CD4-positive, alpha-beta T cell treated with Interleukin-4 for 1 hour (primary cell): ENCODE measurements at regions not wholly inside any gene's neighbourhood (a gene's known extent, or its start where the extent isn't known, plus 50 kb on each side); places are given as distances from the start of the nearest gene placed in this dataset.
"Not testable (repeated sequence)": the region's sequence is repeated elsewhere in the genome, so short reads cannot be mapped to it uniquely, and the experiment has no call there.

Source experiments
- DNase-seq, 2 donors: peaks; one replicate each; pipeline ENCODE4 v3.0.0-alpha.2; 2020 to 2022

DNA sequence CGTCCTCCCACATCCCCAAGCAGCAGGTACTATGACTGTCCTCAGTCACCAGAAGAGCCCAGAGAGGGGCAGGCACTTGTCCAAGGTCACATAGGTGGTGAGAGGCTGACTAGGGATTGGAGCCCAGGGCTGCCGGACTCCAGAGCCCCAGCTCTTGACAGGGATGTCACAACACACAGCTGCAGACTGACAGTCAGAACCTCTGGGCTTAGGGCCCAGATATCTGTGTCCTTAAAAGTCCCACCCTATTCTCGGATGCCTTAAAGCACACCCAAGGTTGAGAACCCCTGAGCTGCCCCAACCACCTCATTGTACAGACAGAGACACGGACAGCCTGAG, 622.9 kb downstream of the MATN1 start:
- no peak for DNase-seq

DNA sequence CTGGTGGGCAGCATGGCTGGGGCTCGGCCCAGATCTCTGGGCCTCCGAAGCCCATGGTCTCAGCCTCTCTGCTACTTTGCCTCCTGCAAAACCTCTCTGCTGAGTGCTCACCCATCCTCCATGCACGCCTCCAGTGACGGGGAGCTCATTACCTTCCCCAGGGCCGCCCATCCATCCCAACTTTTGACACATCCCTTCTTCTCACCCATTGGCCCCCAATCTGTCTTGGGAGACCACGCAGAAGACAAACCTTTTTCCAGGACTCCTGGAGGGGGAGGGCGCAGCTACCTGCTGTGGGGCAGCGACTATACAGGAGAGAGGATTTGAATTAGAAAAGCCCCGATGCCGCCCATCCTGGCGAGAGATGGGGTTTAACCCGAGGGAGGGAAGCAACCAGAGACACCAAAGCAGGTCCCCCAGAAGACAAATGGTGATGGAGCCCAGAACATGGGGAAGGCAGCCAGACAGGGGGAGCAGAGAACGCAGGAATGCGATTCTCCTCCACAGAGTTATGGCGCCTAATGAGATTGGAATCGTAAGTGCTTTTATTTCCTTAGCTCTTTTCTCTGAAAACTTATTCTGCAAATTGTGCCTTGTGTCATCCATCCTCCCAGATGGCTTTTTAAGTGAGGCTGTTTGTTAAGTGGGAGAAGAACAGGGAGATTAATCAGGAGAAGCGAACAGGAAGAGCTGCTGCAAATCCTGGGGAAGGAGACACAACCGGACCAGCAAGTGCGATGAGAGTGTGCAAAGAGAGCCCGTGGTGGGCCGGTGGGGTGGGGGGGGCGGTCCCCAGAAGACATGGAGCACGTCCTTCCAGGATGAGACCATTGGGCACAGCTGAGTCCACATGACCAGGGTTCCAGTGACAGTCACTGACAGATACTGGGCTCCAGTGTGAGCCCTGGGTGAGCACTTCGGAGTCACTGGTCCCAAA, 623.5 kb downstream of the MATN1 start:
- no peak for DNase-seq

DNA sequence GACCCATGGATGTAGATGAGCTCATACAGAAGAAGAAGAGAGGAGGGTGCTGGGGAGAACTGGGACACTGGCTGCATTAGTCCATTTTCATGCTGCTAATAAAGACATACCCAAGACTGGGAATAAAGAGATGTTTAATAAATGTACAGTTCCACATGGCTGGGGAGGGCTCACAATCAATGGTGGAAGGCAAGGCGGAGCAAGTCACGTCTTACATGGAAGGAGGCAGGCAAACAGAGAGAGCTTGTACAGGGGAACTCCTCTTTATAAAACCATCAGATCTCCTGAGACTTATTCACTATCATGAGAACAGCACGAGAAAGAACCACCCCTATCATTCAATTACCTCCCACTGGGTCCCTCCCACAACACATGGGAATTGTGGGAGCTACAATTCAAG, 625.5 kb downstream of the MATN1 start:
- not testable (repeated sequence) for DNase-seq

DNA sequence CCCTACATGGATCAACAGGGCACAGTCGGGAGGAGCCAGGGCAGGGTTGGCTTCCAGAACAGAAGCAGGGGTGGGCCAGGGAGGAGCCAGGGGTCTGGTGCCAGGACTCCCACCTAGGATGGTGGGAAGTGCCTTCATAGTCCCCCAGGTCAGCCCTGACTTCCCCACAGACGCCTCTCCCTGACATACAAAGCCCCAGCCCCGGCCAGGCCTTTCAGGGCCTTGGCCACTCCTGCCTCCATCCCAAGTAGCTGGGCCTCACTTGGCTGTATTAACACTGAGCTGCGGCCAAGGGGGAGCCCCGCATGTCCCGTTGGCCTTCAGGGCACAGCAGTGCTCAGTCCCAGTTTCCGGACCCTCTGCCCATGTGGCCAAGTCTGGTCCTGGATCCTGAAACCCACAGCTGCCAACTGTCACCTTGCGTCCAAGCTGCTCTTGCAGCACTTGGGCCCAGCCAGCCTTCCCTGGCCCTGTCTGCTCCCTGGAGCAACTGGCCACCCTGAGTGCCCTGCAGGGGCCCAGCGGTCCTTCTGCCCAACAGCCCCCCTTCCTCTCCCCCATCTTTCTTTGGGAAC, 627.8 kb downstream of the MATN1 start:
- DNase-seq = no peak

DNA sequence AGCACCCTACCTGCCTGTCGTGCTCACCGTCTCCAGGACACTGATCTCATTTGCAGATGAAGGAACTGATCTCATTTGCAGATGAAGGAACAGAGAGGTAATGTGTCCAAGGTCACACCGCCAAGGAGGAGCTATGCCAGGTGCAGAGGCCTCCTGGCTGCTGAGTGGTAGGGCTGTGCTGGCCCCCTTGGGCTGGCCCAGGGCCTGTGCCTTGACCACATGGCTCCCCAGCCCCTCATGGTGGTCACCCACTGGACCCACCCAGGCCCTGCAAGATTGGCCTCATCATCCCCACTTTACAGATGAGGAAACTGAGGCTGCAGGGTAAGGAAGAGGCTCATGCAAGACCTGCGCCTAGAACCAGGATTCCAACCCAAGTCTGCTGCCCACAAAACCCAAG, 628.3 kb downstream of the MATN1 start:
- no peak for DNase-seq

DNA sequence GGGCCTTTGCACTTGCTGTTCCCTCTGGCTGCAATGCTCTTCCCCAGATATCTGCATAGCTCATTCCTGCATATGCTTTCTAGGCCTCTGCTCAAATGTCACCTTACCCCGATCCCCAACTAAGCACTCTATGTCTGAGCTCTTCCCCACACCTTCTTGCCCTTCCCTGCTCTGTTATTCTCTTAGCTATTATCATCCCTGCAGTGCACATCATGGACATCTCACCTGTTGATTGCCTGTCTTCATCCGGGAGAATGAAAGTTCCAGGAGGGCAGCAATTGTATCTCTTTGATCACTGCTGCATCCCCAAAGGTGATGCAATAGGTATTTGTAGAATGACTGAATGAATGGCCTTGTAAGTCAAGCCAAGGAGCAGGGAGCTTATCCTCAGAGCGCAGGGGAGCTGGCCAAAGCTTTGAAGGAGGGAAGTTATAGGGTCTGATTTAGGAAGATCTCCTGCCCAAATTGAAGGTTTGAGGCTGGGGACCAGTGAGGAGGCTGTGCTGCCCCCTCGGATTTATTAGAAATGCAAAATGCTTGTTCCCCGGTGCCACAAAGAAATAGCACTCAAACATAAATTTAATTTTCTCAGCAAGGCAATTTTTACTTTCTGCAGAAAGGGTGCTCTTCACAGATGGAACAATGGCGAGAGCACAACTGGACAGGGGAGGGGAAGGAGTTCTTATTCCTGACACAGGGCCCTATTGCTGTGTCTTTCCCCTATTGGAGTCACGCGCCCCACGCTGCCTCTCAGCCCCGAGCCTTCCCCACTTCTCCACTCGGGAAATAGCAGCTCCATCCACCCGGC, 631.1 kb downstream of the MATN1 start:
- DNase-seq = no peak

DNA sequence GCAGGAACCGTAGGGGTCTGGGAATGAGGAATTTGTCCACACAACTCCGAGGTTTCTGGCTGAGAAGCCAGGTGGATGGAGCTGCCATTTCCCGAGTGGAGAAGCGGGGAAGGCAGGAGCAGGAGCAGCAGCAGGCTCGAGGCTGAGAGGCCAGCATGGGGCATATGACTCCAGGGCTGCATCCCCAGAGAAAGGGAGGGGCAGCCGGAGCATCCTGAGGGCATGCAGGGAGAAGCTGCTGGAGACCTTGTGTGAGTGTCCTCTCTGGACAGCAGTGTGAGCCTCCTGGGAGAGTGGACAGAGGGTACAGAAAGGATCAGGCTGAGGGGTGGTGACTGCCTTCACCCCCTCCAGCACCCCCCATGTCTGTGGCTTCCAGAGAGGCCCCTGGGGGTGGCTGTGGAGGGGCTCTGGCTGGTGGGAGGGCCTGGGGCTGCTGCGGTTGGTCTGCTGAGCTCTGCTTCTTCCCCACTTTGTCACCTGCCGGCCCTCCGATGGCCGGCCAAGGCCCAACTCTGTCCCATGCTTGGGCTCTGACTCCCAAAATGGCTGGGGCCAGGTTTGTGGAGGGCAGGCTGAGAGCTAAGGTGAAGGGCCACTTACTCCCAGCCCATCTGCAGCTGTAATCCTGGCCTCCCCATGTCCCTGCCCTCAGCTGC, 633.1 kb downstream of the MATN1 start:
- DNase-seq = no peak

DNA sequence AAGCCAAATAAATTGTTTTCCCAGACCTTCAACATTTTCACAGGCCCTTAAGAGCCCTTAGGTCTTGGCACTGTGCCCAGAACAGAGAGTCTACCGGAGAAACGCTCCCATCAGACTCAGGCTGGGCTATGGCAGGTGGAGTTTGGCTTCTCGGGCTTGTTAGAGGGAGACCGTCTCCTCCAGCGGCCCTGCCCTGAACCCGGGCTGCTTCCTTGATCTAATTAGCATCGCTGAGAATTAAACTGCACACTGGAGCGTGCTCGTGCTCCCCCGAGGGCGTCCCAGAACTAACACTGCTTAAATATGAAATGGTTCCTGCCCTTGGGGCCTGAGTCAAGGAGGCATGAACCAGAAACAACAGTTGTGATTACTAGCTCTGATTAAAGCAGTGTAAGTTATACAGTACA, 634.4 kb downstream of the MATN1 start:
- no peak for DNase-seq

DNA sequence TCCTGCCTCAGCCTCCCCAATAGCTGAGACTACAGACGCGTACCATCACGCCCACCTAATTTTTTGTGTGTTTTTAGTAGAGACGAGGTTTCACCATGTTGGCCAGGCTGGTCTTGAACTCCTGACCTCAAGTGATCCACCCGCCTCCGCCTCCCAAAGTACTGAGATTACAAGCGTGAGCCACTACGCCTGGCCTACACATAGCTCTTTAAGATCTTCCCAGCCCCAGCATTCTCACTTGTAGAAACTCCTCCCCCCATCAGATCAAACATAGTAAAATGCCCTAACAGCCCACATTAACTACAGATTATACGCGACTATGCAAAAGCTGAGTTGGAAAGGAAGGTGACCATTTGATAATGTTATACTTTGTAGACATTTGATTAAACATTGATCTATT, 634.8 kb downstream of the MATN1 start:
- DNase-seq = no peak

DNA sequence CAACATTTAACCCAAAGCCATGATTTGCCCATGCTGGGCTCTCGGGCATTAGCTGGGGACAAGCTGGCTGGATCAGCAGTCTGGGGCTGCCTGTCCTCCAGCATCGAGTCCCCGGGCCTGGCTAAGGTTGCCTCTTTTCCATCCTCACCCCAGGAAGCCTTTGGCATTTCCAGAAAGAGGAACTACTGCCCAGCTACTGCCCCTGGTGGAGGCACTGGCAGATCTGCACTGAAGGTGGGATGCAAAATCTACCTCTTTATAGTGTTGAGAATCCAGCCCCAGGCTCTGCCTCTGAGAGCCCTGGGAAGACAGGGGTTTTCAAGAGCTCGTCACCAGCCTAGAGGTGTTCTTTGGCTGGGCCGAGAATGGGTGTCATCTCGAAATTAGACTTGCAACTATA, 635.9 kb downstream of the MATN1 start:
- DNase-seq = no peak

DNA sequence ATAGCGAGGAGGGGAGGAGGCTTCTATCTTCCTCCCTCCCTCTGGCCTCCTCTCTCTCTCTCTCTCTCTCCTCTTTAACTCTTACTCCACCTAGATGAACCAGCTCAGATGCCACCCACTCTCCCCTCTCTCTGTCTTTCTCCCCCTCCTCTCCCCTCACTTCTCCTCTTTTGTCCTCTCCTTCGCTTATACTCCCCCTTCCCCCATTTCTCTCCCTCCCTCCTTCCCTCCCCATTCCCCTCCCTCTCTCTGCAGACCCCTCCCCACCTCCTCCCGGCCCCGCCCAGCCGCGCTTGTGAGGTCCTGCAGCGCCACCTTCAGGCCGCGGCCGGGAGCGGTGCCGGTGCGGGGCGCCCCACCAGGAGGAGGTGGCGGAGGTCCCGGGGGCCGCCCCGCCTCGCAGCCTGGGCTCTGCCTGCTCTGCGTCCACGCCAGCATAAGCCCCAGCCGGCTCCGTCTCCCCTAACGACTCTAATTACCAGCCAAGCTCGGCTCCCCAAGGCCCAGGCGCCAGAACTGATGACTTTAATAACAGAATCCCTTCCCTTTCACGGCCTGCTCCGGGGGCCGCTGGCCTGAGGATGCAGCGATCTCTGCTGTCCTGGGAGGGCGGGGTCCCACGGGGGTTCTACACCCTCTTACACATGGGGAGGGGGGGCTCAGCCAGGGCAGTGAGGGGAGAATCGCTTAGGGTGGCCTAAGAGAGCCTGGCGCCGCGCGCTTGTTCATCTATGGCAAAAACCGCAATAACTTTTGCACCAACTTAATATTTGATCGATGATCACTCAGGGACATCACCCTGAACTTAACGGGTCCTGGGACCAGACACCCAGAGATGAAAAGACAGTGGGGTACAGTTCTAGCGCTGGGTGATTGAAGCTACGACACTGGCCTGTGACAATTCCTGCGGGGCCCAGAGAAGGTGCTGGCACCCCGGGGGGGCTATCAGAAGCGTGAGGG, 637.3 kb downstream of the MATN1 start:
- DNase-seq = no peak

DNA sequence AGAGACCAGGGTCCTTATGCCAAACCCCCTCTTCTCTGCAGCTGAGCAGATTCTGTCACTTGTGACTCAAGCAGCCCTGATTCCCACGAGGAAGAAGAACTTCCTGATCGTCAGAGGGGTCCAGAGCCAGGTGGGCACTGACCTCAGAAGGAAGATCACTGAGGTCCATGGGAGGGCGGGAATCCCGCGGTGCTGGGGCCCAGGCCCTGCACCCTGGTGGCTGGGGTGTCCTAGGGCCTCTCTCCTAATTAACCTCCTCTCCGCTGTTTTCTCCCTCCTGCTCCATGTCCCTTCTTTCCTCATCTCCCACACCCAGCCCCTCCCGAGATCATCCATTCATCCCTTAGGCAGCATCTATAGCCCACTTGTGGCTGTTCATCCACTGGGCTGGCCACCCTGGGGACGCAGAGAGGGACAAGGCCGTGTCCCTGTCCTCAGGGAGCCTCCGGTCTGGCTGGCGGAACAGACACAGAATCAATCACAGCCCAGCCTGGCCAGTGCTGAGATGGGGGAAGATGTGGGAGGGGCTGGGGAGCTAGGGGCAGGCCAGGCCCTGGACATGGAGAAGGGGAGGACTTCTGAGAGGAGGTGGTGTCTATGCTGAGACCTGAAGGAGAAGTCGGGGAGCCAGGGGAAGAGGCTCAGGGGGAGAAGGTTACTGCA, 638.3 kb downstream of the MATN1 start:
- DNase-seq = no peak

DNA sequence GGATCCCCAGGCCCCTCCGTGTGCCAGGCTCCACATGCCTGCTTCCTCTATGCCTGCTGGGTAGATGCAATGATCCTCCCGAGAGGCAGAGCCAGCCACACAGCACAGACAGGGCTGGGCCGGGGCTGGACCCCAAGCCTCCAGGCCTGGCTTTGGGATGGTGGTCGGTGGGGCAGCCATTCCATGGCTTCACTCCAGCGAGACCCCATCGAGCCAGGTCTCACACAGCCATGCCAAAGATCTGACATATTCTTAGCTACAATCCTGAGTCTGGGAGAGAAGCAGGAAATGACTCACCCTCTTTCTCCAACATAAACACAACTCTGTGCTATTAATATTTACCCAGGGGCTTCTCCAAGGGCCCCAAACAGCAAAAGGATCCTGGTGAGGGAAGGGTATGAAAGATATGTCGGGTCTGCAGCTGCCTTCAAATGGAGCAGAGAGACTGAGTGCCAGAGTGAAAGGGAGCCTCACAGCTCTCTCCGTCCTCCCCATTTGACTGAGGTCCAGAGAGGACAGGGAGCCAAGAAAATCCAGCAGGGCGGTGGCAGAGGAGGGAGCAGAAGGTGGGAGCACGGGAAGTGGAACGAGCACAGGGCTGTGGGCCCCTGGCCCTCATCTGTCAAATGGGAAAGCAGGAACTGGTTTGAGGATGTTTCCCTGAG, 639.5 kb downstream of the MATN1 start:
- no peak for DNase-seq

DNA sequence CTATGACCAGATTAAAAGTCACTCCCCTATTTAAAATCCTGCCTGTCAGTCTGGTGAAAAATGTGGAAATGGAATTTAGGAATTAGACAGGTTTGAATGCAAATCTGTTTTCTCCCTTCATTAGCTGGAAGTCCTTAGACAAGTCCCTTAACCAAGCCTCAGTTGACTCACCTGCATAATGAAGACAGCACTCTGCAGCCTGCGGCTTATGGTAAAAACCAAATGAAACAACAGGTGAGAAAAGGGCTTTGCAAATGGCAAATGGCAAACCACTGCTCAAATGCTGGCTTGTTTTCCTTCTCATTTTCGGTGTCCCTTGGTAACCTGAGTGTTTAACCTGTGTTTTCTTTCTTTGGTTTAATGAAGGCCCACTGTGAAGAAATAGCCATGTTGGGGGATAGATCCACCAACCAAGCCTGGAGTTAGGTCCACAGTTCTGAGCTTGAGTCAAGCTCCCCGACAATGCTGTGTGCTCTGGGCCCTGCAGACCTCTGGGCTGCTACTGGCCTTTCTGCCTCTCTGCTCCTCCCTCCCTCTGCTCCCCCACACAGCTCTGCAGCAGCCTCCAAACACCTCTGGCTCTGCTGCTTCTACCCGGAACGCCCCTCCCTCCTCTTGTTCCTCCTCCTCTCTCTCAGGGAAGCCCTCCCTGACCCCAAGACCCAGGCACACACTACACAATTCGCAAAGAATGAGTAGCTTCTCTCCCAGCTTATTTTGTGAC, 641.8 kb downstream of the MATN1 start:
- DNase-seq = no peak

DNA sequence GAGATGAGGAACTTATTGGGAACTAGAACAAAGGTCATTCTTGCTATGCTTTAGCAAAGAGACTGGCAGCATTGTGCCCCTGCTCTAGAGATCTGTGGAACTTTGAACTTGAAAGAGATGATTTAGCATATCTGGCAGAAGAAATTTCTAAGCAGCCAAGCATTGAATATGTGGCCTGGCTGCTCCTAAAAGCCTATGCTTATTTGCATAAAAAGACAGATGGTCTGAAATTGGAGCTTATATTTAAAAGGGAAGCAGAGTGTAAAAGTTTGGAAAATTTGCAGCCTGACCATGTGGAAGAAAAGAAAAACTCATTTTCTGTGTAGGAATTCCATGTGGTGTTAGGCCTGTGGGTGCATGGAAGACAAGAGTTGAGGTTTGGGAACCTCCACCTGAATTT, 647.5 kb downstream of the MATN1 start:
- not testable (repeated sequence) for DNase-seq

DNA sequence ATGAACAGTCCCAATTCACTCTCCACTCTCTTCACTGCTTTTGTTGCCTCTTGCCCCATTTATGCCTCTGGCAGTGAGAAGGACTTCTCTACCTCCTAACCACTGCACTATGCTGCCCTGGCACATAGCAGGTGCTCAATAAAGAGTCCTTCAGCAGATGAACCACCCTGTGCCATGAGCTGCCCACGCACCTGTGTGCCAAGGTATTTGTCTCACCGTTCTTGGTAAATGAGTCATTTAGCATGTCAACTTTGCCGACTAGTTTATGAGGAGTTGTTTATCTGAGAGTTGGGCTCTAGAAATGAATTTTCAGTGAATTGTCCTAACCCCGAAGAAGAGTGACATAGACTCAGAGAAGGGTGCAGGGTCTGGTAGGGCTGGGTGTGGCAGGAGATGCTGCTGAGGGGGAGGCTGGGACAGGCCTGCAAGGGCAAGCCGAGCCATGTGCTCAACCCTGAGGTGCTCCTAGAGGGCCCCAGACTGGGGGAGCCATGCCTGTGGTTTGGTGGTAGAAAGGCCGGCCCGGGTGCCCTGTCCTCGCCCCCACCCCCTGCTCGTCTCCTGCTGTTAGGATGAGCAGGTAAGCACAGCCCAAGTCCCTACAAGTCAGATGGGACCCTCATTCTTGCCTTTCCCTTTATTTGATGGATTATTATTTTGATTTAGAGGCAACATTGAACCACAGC, 654.5 kb downstream of the MATN1 start:
- no peak for DNase-seq

DNA sequence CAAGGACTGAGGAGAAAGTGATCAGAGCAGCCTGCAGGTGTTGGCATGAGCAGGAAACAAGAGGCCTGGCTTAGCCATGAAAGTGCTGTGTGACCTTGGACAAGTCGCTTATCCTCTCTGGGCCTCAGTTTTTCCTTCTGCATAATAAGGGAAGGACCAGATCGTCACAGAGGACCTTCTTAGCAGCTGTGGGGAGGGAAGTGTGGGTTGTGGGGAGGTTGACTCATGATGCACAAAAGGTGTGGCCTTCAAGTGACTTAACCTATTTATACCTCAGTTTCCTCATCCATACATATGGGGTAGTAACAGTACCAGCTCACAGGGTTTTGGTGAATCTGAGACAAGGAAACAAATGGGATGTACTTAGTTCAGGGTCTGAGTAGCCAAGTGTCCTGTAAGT, 658.8 kb downstream of the MATN1 start:
- DNase-seq = no peak

DNA sequence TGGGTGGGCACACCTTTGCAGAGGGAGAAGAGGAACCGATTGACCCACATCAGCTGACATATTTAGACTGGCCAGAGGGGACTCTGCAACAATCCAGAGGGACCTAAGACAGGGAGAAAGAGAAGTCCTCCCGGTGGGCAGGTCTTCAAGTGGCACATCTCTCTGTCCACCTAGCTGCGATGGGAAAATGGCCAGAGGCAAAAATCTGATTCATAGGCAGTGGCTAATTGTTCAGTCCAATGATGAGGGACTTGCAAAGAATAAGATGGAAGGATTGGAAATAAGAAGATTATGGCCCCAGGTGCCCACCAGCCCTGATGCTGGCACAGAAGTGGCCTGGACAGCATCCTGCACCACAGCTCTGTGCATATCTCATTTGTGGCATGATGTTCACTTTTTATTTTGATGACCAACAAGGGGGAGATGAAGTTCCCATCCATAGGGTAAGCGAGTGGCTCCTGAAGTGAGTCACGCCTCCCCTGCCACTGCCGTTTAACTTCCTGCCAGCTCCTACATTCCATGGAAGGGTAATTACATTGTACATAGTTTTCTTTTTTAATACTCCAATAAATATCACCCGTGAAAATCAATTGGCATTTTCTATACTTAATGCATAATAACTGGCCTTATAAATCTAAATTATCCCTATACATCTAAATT, 659.6 kb downstream of the MATN1 start:
- no peak for DNase-seq
